GM23248 (cell line): ENCODE measurements at regions not wholly inside any gene's neighbourhood (a gene's known extent, or its start where the extent isn't known, plus 50 kb on each side); places are given as distances from the start of the nearest gene placed in this dataset.

Source experiments
- EZH2 ChIP-seq: fragments of 200-600 bp; sonication (generic); IDR thresholded peaks from 2 replicates; pipeline ENCODE4 v1.6.1; 2018; ENCODE audit warnings: antibody characterized with exemption, mild to moderate bottlenecking; ENCODE audit not compliant: insufficient read depth, poor library complexity, severe bottlenecking
- EZH2phosphoT487 ChIP-seq: fragments of 200-600 bp; sonication (generic); IDR thresholded peaks from 2 replicates; pipeline ENCODE4 v1.6.1; 2018; ENCODE audit warnings: antibody characterized with exemption, moderate library complexity, mild to moderate bottlenecking, low read depth; ENCODE audit not compliant: insufficient read depth

DNA sequence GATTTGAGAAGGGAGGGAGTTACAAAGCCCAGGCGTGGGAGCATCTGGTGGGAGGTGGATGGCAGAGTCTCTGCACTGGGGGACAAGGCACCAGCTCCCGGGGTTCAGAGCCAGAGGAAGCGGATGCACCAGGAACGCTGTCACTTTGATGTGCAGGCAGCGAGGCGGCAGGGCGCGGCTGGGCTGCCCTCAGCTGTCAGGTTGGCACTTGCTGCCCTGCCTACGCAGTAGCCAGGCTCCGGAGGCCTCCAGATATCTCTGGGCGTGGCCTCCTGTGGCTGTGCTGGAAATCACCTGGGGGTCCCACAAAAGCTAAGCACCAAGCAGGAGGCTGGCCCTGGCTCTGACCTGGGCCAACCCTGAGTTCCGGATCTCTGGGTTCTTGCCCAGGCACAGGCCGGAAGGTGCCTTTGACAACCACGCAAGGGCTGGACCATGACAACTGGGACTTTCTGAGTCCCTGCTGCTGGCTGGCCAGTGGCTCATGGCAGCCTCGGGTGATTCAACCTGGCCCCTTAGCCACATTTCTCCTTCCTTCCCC is 62.1 kb upstream of the MAP1LC3B2 start:
- TF ChIP-seq EZH2 (no peak), EZH2phosphoT487 (no peak)
